ENCODE measurements at regions not wholly inside any gene's neighbourhood (a gene's known extent, or its start where the extent isn't known, plus 50 kb on each side); places are given as distances from the start of the nearest gene placed in this dataset.
"Not testable (repeated sequence)": the region's sequence is repeated elsewhere in the genome, so short reads cannot be mapped to it uniquely, and the experiment has no call there.

DNA sequence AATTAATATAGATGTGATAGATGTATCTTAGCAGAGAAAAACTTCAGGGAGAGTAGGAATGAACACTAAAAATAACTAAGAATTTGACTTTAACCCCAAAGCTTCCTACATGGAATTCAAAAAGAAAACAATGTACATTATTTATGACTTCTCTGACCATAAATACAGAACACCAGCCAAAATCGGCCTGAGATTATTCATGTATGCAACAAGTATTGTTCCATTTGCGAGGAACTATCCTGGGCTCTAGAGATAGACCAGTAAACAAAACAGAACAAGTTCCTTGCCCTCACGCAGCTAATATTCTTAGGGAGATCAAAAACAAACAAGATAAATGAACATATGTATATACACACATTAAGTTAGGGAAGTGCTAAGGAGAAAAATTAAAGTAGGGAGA, 432.3 kb upstream of the SOX5 start:
- ATAC-seq, result no peak
- DNase-seq (ENCODE audit: low spot score), result no peak

DNA sequence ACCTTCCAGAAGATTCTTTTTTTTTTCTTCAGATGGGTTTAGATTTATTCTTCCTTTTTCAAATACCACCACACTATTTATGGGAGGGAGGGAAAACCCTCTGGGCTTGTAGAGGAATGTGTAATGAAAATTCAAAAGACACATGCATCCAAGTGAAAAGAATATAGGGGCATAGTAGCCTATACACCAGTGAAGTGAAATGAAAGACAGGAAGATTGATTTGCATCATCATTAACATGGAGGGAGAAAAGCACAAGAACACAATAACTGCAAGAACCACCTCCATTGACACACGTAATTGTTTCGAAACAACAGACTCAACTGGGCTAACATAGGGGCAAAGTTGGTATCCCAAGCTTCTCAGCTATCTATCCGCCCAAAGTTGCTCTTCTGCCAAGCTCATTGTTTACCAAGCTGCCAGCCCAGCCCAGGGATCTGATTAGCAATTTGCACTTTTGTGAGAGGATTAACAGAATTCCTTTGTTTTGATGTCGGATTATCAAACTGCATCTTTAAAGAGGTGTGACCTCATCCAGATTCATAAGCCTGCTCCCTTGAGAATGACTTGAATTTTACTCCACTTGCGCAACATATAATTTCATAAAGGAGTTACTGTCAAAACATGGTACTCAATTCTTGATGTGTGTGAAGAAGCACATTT, 430.5 kb upstream of the SOX5 start:
- DNase-seq (ENCODE audit: low spot score), result peak; percentile 59
- peak; percentile 93 for ATAC-seq

DNA sequence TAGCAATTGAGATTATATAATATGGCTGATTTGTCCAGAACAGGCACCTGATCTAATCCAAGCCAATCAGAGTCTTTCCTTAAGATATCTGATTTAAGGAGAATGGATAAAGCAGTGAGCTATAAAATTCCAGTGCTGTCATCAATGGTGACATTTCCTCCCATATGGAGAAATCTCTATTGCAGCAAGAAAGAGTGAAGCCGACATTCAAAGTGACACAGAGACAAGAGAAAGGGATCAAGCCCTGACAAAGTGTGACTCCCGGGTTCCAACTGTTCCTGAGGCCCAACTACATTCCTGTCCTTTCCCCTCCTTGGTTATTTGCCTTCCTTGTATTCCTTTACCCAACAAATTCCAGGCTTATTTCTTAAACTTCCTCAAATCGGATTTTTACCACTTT, 430.0 kb upstream of the SOX5 start:
- ATAC-seq (no peak), DNase-seq (ENCODE audit: low spot score) (no peak)

DNA sequence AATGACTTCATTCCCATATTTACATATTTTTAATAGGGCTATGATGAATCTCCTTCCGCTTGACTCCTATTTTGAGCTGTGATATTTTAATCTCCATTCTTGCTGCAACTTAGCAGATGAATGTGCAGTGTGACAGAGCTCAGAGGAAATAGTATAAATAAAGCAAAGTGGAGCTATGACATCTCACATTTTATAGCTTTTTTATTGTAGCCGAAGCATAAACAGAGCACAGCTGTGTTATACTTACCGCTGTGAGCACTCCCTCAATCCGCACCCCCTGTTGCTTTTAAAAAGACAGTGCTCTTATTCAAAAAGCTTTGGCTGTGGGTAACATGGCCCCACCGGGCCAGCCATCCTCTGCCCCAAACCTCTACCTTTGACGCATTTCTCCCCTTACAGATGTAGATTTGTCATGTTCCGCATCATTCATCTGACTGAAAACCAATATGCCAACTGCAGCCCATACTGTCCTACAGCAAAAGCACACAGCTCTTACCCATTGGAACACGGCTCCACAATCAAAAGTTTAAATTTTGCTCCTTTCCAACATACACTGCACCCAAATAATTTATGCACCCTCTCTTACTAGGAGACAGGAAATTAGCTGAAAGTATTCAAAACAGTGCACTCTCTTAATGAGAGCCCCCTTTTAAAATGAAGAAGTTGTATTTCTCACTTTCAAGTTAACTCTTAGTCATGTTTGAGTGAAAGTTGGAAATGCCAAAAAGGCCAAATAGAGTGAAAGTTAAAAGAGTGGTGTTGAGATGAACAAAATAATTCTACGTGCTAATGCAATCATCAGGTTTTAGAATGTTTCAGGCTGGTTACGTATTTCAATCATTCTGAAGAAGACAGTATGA, 429.3 kb upstream of the SOX5 start:
- DNase-seq (ENCODE audit: low spot score) (no peak), ATAC-seq (no peak)

DNA sequence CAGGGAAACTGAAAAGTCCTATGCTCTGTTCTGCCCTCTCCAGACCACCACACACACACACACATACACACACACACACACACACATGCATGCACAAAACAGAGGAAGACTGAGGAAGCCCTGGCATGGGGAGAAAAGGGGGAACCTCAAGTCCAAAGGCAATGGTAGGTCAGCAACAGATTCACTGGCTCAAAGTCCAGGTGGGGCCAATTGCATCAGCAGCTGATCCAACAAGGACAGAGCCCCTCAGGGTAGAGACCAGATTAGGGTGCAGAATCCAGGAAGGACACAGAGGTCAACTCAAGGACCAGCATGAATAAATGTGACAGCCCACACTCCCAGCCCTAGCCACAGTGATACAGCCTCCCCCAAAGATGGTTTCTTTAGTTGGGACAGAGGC, 425.0 kb upstream of the SOX5 start:
- no peak for ATAC-seq
- DNase-seq (ENCODE audit: low spot score), result no peak

DNA sequence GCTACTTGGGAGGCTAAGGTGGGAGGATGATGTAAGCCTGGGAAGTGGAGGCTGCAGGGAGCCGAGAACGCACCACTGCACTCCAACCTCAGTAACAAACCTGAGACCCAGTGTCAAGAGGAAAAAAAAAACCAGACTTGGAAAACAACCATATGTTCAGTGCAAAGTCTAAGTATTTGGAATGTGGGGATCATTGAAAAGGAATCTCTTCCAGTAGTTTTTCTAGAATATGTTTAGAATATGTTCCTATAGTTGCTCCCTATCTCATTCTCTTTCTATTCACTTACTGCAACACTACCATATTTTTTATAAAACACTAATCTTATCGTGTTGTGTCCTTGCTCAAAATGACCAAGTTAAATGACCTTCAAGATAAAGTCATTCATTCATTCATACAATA, 423.5 kb upstream of the SOX5 start:
- no peak for ATAC-seq

DNA sequence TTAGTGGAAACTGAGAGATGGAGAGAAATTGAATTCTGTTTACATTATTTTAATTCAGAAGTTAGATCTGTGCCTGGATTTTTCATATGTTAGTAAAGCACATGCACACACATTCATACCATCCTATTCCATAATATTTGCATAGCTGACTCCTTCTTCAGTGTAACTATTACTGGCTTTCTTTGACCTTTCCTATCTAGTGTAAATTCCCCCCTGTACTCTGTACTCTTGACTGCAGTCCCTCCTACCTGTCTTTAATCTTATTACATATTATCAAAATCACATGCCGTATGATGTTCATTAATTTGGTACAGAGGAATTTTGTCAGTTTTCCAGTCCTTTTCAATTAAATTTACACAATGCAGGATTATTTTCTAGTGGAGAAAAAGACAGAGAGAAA, 417.0 kb upstream of the SOX5 start:
- DNase-seq (ENCODE audit: low spot score) (no peak), ATAC-seq (peak; percentile 69)

More for the DNA sequence above, 423.5 kb upstream of the SOX5 start:
- DNase-seq (ENCODE audit: low spot score), result no peak

DNA sequence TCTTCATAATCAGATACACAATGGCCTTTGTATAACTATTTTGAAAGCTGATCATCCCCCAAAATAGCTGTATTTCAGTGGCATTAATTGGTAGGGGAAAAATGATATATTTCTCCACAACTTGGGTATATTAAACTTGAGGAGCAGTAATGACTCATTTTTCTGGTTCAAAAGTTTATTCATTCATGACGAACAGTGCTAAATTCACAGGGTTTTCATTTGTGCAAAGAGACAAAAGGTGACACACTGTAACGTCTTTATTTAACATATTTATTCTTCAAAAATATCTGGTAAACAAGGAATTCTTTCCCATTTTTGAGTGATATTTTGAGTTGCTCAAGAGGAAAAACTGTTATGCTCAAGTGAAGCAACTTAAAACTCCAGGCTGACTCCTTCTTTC, 415.5 kb upstream of the SOX5 start:
- DNase-seq (ENCODE audit: low spot score) (no peak), ATAC-seq (no peak)

DNA sequence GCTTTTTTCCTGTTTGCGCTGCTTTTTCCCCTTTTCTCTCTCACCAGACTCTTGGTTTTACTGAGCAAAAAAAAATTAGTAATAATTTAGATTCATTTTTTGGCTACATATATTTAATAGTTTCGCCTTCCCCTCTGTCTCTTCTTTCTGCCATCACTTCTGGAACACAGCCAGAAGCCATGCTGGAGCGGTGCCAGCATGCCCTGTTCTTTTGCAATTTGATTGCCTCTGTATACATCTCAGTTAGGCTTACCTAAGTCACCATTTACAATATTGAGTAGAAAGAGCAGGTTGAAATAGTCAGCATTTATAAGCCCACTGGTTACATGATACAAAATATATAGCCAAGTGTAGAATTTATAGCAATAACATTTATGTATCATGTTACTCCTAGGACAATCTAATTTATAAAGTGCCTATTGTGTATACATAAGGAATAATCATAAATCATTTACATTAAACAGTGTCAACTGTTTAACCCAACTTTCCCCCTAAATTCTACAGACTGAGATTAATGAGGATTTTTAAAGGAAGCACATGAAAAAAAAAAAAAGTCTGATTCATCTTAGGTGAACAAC, 413.8 kb upstream of the SOX5 start:
- no peak for ATAC-seq
- DNase-seq (ENCODE audit: low spot score), result peak; percentile 57

DNA sequence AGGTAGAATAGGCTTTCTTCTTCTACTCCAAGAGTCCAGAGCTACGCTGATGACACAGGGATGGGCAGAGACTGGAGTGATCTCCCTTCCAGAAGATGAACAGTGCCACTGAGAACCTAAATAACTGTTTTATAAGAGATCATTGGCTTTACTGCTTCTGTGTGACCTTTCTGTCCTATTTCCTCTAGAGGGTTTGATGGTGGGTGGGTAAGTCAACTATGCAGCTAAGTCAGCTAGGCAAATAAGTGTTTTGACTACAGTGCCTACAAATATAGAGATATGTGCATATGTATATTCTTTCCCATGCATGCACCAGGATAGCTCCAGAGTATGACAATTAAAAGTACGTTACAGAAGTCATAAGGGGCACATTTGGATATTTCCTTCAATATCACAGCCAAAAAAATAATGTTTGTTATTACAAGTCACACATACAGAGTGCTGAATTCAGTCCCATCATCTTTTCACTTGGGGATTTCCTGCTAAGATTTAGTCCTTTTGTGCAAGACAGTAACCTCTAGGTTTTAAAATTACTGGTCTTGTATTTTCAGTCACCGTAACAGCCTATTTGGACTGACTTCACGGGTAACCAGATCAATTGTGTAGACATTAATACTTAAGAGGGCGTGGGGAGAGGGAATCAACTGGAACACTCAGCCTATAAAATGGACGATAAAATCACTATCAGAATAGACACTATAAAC, 412.6 kb upstream of the SOX5 start:
- DNase-seq (ENCODE audit: low spot score), result no peak
- no peak for ATAC-seq

DNA sequence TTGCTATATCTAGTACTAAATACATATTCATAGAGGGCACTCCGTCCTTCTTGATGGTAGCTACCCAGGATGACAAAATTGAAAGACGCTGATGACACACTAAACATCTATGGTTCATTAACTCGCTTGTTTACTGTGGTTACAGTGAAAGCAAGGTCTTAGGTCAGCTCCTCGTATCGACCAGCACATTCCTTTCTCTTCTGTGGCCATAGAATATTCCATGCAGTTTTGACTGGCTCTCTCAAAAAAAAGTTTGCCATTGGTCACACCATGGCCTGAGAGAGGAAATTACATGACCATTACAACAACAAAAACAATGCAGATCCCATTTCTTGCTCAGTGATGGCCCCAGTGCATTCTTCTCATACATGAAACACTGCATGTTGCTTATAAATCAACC, 411.4 kb upstream of the SOX5 start:
- DNase-seq (ENCODE audit: low spot score) (no peak), ATAC-seq (peak; percentile 76)

DNA sequence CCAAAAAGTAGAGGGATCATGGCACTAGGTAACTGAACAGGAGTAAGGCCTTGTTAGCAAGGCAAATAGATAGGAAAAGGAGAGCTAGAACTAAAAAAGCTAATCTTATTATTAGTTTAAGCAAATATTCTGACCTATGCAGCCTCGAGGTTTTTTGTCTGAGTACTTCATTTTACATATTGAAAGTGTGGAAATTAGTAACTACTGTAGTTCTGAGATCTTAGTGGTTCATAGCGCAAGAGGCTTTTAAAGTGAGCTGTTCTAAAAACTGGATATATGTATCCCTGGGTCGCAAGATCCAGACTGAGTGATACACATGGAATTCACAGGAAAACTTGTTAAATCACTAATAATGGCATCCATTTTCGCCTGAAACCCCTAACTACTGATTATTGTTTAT, 411.0 kb upstream of the SOX5 start:
- ATAC-seq (no peak), DNase-seq (ENCODE audit: low spot score) (no peak)

DNA sequence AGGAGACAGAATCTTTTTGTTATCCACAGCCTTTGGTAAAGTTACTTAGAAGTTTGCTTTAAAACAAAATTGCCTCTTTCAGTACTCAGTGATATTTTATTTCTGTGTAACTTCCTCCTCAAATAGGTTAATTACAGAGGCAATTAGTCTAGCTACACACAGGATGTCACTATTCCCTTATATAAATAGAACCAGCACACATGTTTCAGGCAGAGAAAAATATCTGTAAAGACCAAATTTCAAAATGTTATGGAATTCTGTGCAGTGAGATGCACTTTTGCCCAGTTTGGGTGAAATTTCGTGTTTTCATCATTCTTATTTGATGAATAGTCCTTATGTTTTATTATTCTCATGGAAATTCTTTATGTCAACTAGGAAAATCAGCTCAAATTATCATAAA, 410.6 kb upstream of the SOX5 start:
- no peak for DNase-seq (ENCODE audit: low spot score)
- no peak for ATAC-seq

DNA sequence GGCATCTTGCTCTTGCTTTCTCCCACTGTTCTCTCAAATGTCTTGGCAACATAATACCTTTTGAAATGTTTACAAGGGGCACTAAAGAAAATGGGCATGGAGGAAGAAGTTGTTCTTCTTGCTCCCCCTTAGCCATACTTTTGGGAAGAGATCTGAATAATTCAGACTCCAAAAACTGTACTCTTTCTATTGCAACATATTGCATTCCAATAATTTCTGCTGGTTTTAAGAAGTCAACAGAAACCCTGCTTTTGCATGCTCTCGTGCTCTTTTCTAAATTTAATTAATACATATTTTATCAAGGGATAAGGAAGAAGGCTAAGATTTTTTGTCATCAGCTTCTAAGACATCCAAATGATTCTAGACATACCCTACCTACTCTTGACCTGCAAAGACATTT, 409.9 kb upstream of the SOX5 start:
- ATAC-seq (no peak), DNase-seq (ENCODE audit: low spot score) (no peak)

DNA sequence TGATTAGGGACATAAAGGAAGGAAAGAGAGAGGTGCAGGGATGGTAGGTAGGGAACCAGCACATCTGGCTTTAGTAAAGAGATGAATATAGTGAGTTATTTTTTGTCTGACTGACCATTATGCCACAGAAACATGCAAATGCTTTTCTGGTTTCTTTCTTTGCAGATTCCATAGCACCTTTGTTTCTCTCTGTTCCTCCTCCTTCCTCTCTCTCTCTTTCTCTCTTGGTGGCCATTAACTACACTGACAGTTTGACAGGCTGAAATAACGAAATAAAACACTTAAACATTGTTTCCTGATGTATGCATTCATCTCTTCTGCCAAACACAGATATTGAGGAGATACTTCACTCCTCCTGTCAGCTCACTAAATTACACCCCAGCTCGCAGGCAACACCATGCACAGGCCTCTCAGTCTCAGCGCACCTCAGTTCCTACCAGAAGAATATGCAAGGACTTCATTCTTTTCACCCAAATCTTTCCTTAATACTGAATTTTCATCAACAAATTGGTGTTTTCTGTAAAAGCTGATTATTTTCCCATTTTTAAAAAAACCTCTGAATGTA, 406.9 kb upstream of the SOX5 start:
- DNase-seq (ENCODE audit: low spot score) (no peak), ATAC-seq (no peak)

DNA sequence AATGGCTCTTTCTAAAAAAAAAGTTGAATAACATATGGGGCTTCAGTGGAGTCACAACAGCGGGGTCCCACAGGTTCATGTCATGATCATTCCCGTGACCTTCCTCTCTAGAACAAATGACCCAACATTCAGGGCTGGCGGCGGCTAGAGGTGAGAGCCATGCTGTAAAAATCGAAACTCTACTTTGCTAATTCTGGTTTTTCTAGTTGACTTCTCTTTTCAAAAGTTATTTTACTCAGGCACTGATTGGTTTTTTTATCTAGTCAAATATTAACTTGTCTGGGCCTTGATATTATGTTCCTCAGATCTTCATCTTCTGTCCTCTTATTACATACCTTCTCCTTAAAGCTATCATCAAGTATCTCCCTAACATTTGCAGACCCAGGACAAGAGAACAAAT, 402.9 kb upstream of the SOX5 start:
- DNase-seq (ENCODE audit: low spot score), result no peak
- no peak for ATAC-seq

DNA sequence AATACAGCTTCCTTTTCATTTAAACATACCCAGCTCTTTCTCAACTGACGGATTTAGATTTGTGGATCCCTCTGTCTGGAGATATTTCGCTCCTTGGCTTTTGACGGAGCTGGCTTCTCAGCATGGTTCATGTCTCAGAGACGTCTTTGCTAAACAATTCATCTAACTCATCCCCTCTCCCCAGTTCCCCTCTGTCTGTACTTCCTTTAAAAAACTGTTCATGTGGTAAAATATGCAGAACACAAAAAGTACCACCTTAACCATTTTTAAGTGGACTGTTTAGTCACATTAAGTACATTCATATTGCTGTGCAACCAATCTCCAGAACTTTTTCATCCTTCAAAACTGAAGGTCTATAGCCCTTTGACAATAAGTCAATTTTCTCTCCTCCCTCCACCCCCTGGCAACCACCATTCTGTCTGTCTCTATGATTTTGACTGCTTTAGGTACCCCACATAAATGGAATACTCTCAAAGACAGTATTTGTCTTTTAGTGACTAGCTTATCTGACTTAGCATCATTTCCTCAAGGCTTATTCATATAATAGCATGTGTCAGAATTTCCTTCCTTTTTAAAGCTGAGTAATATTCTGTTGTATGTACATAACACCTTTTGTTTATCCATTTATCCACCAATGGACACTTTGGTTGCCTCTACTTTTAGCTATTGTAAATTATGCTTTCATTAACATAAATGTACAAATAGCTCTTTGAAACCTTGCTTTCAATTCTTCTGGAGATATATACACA, 399.8 kb upstream of the SOX5 start:
- no peak for ATAC-seq
- no peak for DNase-seq (ENCODE audit: low spot score)

DNA sequence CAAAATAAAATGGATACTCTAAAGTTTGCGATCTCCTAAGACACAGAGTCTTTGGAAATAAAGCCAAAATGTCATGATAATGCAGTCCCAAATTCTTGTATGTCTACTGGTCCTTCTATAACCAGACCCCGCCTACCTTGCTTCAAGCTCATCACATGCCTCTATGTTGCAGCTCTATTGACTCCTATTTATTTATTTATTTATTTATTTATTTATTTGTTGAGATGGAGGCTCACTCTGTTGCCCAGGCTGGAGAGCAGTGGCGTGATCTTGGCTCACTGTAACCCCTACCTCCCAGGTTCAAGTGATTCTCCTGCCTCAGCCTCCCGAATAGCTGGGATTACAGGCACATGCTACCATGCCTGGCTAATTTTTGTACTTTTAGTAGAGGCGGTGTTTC, 398.7 kb upstream of the SOX5 start:
- DNase-seq (ENCODE audit: low spot score); ATAC-seq: not testable (repeated sequence)

DNA sequence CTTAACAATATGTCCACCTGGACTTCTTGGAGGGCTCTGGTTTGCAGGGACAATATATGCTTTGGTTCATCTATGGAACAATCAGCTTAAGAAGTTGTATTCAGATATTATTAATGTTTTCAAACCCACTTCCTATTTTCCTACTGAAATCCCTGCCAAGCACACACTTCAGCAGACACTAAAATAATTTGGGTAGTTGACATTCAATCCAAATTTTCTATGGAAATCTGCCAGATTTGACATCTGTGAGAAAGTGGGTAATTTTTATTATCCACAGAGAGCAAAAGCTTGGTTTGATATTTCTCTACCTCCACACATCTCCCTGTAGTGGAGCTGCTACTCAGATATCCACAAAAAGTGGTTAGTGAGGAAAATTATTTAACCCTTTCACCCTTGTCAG, 378.8 kb upstream of the SOX5 start:
- ATAC-seq, result no peak
- no peak for DNase-seq (ENCODE audit: low spot score)

DNA sequence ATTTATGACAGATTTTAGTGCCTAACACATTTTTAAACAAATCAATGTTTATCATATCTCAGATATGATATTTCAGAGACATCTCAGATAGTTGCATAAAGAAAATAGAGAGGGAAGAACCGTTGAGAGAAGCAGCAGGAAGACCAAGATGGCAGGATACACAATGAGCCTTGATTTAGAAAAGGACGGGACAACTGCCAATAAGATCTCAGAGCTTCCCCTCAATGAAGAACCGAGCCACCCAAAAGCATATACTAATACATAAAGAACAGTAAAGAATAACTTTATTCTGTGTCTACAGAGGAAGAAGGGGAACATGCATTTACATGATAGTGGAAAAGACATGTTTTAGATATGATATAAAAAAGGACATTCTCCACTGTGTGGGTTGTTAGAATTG, 375.9 kb upstream of the SOX5 start:
- ATAC-seq, result no peak
- DNase-seq (ENCODE audit: low spot score), result no peak
